ENCODE measurements at regions not wholly inside any gene's neighbourhood (a gene's known extent, or its start where the extent isn't known, plus 50 kb on each side); places are given as distances from the start of the nearest gene placed in this dataset.

DNA sequence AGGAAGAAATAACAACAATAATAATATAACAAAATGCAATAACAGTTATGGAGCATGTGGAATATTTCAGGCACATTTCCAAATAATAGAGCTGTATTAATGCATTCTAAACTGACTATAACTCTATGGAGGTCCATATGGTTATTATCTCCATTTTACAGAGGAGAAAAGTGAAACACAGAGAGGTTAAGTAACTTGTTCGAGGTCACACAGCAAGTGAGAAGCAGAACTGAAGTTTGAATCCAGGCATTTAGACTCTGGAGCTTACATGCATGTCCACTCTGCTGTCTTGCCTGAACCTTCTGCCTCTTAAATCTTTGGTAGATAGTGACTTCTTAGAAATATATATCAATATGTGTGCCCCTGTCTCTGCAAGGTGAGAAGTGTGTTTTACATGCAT is 350.8 kb downstream of the GADD45G start:
- Mint-ChIP-seq H3K27me3 (ENCODE audit: low read depth) (no peaks in the 10 kb centered on the region), H3K36me3 (no peaks in the 10 kb centered on the region), H3K4me1 (no peaks in the 10 kb centered on the region), H3K9me3 (no peaks in the 10 kb centered on the region), H3K4me3 (no peak overlapping the region), H3K27ac (no peak overlapping the region)
- TF ChIP-seq, protein P1, sequence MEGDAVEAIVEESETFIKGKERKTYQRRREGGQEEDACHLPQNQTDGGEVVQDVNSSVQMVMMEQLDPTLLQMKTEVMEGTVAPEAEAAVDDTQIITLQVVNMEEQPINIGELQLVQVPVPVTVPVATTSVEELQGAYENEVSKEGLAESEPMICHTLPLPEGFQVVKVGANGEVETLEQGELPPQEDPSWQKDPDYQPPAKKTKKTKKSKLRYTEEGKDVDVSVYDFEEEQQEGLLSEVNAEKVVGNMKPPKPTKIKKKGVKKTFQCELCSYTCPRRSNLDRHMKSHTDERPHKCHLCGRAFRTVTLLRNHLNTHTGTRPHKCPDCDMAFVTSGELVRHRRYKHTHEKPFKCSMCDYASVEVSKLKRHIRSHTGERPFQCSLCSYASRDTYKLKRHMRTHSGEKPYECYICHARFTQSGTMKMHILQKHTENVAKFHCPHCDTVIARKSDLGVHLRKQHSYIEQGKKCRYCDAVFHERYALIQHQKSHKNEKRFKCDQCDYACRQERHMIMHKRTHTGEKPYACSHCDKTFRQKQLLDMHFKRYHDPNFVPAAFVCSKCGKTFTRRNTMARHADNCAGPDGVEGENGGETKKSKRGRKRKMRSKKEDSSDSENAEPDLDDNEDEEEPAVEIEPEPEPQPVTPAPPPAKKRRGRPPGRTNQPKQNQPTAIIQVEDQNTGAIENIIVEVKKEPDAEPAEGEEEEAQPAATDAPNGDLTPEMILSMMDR (IDR thresholded peaks at IDR 0.05; ENCODE audit: unreplicated experiment), result no peak
- DNase-seq (ENCODE audit: low spot score in 2 of 2, unreplicated experiment in 2 of 2), result no peak

DNA sequence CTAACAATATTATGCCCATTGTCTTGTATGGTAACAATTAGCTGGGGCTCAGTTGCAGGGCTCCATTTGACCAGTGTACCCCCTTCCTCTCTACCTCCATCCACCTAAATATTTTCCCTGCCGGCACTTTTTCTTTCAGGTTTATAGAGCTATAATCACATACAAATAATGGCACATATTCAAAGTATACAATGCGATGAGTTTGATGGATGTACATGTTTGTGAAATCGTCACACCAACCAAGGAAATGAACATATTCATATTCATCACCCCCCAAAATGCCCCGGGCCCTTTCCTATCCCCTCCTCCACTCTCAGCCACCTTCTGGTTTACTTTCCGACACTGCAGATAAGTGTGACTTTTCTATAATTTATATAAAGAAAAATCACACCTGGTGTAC is 351.5 kb downstream of the GADD45G start:
- H3K4me1 Mint-ChIP-seq, result no peaks in the 10 kb centered on the region
- H3K9me3 Mint-ChIP-seq, result no peaks in the 10 kb centered on the region
- H3K36me3 Mint-ChIP-seq, result no peaks in the 10 kb centered on the region
- TF ChIP-seq, protein P1 (IDR thresholded peaks at IDR 0.05; ENCODE audit: unreplicated experiment), result no peak
- H3K4me3 Mint-ChIP-seq, result no peak overlapping the region
- H3K27ac Mint-ChIP-seq, result no peak overlapping the region
- no peak for DNase-seq (ENCODE audit: low spot score in 2 of 2, unreplicated experiment in 2 of 2)
- no peaks in the 10 kb centered on the region for H3K27me3 Mint-ChIP-seq (ENCODE audit: low read depth)

DNA sequence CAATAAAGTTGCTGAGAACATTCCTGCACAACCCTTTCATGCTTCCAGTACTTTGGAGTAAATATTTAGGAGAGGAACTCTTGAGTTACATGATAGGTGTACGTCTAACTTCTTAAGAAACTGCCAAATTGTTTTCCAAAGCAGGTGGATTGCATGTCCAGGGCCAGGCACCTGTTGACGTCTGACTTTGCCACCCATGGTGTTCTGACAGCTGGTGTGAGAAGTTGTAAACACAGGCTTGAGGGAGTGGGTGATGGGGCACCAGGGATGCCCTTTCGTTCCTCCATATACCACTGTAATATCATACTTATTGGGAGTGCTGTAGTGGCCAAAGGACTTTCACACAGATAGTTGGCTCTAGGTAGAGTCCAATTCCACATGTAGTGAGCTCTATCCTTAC is 352.1 kb downstream of the GADD45G start:
- no peaks in the 10 kb centered on the region for H3K27me3 Mint-ChIP-seq (ENCODE audit: low read depth)
- no peak for DNase-seq (ENCODE audit: low spot score in 2 of 2, unreplicated experiment in 2 of 2)
- no peak overlapping the region for H3K27ac Mint-ChIP-seq
- TF ChIP-seq, protein P1 (IDR thresholded peaks at IDR 0.05; ENCODE audit: unreplicated experiment), result no peak
- H3K4me3 Mint-ChIP-seq, result no peak overlapping the region
- H3K36me3 Mint-ChIP-seq, result no peaks in the 10 kb centered on the region
- no peaks in the 10 kb centered on the region for H3K9me3 Mint-ChIP-seq
- H3K4me1 Mint-ChIP-seq, result no peaks in the 10 kb centered on the region

DNA sequence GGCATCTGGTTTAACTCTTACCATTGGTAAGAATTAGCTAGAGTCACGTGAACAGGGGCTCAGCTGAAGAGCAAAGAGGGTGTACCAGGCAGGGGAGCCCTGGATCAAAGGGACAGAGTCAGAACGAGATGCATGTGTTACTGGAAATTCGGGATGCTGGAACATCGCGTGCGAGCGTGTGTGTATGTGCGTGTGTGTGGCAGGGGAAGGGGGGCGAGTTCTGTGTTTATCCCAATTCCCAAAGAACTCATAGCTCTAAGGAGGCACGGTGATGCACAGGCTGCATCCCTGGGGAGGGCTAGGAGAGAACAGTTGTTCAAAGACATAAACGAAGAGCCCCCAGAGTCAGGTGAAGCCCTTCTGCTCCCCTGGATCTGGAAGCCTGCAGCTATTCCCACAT is 353.3 kb downstream of the GADD45G start:
- no peak overlapping the region for H3K27ac Mint-ChIP-seq
- no peaks in the 10 kb centered on the region for H3K27me3 Mint-ChIP-seq (ENCODE audit: low read depth)
- no peak overlapping the region for H3K4me3 Mint-ChIP-seq
- no peaks in the 10 kb centered on the region for H3K36me3 Mint-ChIP-seq
- no peak for DNase-seq (ENCODE audit: low spot score in 2 of 2, unreplicated experiment in 2 of 2)
- TF ChIP-seq, protein P1 (IDR thresholded peaks at IDR 0.05; ENCODE audit: unreplicated experiment), result no peak
- no peaks in the 10 kb centered on the region for H3K9me3 Mint-ChIP-seq
- no peaks in the 10 kb centered on the region for H3K4me1 Mint-ChIP-seq

DNA sequence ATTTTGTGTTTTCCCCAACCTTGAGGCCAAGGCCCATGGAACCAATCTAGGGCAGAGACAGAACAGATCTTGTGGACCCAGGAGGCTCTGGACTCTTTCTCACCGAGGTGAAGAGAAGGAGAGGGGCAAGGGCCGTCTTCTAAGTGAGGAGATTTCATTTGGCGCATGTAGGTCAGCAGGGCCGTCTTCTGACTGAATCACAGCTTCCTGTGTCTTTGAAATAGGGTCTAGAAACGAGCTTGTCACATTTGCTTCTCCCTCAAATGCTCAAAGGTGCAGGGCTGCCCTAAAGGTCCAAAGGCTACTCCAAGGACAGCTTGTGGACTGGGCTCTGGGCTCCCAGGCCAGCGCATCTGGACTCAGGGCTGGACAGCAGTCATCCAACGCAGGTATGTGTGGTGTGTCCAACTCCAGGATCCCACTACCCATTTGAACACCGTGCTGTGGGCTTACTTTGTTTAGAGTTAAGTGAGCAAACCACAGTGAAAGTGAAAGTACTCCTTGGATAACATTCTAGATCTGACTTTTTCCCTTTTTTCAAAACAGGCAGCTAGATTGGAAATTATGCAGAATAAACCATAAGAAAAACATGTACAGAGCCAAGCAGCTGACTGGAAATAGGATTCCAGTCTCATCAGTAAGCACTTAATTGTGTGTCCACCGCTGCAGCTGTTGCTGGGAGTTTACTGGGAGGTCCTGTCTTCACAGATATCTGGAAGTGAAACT is 357.0 kb downstream of the GADD45G start:
- no peak overlapping the region for H3K27ac Mint-ChIP-seq
- no peaks in the 10 kb centered on the region for H3K9me3 Mint-ChIP-seq
- no peaks in the 10 kb centered on the region for H3K4me1 Mint-ChIP-seq
- no peak for DNase-seq (ENCODE audit: low spot score in 2 of 2, unreplicated experiment in 2 of 2)
- H3K27me3 Mint-ChIP-seq (ENCODE audit: low read depth), result no peaks in the 10 kb centered on the region
- no peaks in the 10 kb centered on the region for H3K36me3 Mint-ChIP-seq
- TF ChIP-seq, protein P1 (IDR thresholded peaks at IDR 0.05; ENCODE audit: unreplicated experiment), result no peak
- no peak overlapping the region for H3K4me3 Mint-ChIP-seq

DNA sequence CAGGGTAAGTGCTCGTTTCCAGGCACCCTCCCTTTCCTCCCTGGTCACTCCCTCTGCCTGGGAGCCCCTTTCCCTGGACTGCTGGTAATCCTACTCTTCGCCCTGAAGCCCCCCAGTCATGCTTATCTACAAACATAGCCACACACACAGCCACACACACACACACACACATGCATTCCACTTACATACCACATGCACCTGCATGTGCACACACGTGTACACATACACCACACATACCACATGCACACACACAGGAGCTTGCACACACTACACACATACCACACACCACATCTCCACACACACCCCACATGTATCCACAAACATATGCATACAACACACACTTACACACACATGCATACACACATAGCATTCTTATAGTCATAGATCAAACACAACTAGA is 358.5 kb downstream of the GADD45G start:
- Mint-ChIP-seq H3K4me1 (no peaks in the 10 kb centered on the region), H3K4me3 (no peak overlapping the region), H3K9me3 (no peaks in the 10 kb centered on the region), H3K27me3 (ENCODE audit: low read depth) (no peaks in the 10 kb centered on the region), H3K27ac (no peak overlapping the region), H3K36me3 (no peaks in the 10 kb centered on the region)
- TF ChIP-seq, protein P1 (IDR thresholded peaks at IDR 0.05; ENCODE audit: unreplicated experiment), result no peak
- DNase-seq (ENCODE audit: low spot score in 2 of 2, unreplicated experiment in 2 of 2), result no peak

All from mesothelial cell of epicardium (in vitro differentiated cells).